ENCODE measurements at regions not wholly inside any gene's neighbourhood (a gene's known extent, or its start where the extent isn't known, plus 50 kb on each side); places are given as distances from the start of the nearest gene placed in this dataset.

DNA sequence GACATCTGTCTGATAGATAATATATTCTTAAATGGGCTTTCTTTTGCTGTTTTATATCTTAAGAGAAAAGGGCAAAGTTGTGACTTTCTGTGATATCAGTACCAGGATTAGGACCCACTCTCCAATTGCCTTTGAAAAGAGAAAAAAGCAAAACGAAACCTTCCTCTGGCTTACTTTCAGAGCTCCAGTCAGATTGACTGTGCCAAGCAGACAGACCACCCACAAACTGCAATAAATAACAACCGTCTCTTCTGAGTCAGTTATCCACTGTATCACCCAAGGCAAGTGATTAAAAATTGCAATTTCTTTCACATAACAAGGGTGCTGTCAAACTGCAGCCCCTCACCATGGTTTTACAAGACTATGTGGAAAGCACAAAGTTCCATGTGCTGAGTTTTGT is 230.5 kb upstream of the SETBP1 start:
- Histone ChIP-seq H3K9me1 (ENCODE audit: control insufficient read depth, extremely low read depth, insufficient read depth, low read length) (no peaks in the 10 kb centered on the region), H4K20me1 (ENCODE audit: control insufficient read depth, extremely low read depth, insufficient read depth, low read length) (no peaks in the 10 kb centered on the region), H3K4me3 (ENCODE audit: control insufficient read depth in 2 of 3, extremely low read depth in 1 of 3, insufficient read depth in 2 of 3, low read depth in 1 of 3, low read length in 3 of 3) (no peak overlapping the region), H3K4me1 (ENCODE audit: control insufficient read depth, extremely low read depth, insufficient read depth, low read length) (no peaks in the 10 kb centered on the region), H3K27me3 (ENCODE audit: control insufficient read depth, extremely low read depth, insufficient read depth, low read length) (no peaks in the 10 kb centered on the region), H3K36me3 (ENCODE audit: control insufficient read depth in 2 of 2, extremely low read depth in 1 of 2, insufficient read depth in 2 of 2, low read length in 2 of 2) (no peaks in the 10 kb centered on the region), H3K9me3 (ENCODE audit: control insufficient read depth, low read depth, low read length) (no peaks in the 10 kb centered on the region), H3K79me2 (ENCODE audit: control insufficient read depth, insufficient read depth, low read length) (no peaks in the 10 kb centered on the region), H3K9ac (ENCODE audit: control insufficient read depth, extremely low read depth, insufficient read depth, low read length) (no peak overlapping the region), H2AFZ (ENCODE audit: control insufficient read depth, low read length) (no peak overlapping the region), H3K4me2 (ENCODE audit: control insufficient read depth, extremely low read depth, insufficient read depth, low read depth, low read length) (no peak overlapping the region), H3K27ac (ENCODE audit: control insufficient read depth, insufficient read depth, low read length) (no peak overlapping the region)
- no peak for FAIRE-seq
- DNase-seq (ENCODE audit: low read depth, low spot score) = no peak
- TF ChIP-seq, protein P1, sequence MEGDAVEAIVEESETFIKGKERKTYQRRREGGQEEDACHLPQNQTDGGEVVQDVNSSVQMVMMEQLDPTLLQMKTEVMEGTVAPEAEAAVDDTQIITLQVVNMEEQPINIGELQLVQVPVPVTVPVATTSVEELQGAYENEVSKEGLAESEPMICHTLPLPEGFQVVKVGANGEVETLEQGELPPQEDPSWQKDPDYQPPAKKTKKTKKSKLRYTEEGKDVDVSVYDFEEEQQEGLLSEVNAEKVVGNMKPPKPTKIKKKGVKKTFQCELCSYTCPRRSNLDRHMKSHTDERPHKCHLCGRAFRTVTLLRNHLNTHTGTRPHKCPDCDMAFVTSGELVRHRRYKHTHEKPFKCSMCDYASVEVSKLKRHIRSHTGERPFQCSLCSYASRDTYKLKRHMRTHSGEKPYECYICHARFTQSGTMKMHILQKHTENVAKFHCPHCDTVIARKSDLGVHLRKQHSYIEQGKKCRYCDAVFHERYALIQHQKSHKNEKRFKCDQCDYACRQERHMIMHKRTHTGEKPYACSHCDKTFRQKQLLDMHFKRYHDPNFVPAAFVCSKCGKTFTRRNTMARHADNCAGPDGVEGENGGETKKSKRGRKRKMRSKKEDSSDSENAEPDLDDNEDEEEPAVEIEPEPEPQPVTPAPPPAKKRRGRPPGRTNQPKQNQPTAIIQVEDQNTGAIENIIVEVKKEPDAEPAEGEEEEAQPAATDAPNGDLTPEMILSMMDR (optimal IDR thresholded peaks at IDR 0.05 in 1 of 3, IDR thresholded peaks at IDR 0.05 in 1 of 3, conservative IDR thresholded peaks at IDR 0.05 in 1 of 3; ENCODE audit: extremely low read depth in 1 of 3, insufficient read depth in 2 of 3, low read length in 3 of 3) = no peak
- no peak for TF ChIP-seq EZH2 (IDR thresholded peaks at IDR 0.05; ENCODE audit: low read length)
- dilution Hi-C loops (cut with MboI; ENCODE audit: extremely low pct_ligation_motif_present, low sequenced_read_pairs) = no loop called here

DNA sequence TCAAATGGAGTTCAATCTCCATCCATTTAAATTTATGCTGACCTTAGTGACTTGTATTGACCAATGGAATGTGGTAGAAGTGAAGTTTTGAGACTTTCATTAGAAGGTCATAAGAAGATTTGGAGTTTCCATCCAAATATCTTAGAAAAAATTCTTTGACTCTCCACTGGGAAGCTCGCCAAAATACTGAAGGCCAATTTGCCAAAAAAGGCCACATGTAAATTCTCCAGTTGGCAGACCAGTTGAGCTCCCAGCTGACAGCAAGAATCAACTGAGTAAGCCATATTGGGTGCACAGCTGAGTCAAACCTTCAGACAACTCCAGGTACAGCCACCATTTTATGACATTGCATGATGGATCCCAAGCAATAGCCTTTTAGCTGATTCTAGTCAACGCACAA is 228.3 kb upstream of the SETBP1 start:
- H3K27me3 ChIP-seq (ENCODE audit: control insufficient read depth, extremely low read depth, insufficient read depth, low read length) = no peaks in the 10 kb centered on the region
- DNase-seq (ENCODE audit: low read depth, low spot score) (no peak), FAIRE-seq (no peak)
- H3K9me3 ChIP-seq (ENCODE audit: control insufficient read depth, low read depth, low read length) = no peaks in the 10 kb centered on the region
- H3K4me1 ChIP-seq (ENCODE audit: control insufficient read depth, extremely low read depth, insufficient read depth, low read length) = no peaks in the 10 kb centered on the region
- no peak overlapping the region for H3K27ac ChIP-seq (ENCODE audit: control insufficient read depth, insufficient read depth, low read length)
- no peaks in the 10 kb centered on the region for H3K9me1 ChIP-seq (ENCODE audit: control insufficient read depth, extremely low read depth, insufficient read depth, low read length)
- H4K20me1 ChIP-seq (ENCODE audit: control insufficient read depth, extremely low read depth, insufficient read depth, low read length) = no peaks in the 10 kb centered on the region
- H3K4me3 ChIP-seq (ENCODE audit: control insufficient read depth in 2 of 3, extremely low read depth in 1 of 3, insufficient read depth in 2 of 3, low read depth in 1 of 3, low read length in 3 of 3) = no peak overlapping the region
- no peaks in the 10 kb centered on the region for H3K36me3 ChIP-seq (ENCODE audit: control insufficient read depth in 2 of 2, extremely low read depth in 1 of 2, insufficient read depth in 2 of 2, low read length in 2 of 2)
- no peak overlapping the region for H2AFZ ChIP-seq (ENCODE audit: control insufficient read depth, low read length)
- H3K79me2 ChIP-seq (ENCODE audit: control insufficient read depth, insufficient read depth, low read length) = no peaks in the 10 kb centered on the region
- no peak overlapping the region for H3K4me2 ChIP-seq (ENCODE audit: control insufficient read depth, extremely low read depth, insufficient read depth, low read depth, low read length)
- no peak overlapping the region for H3K9ac ChIP-seq (ENCODE audit: control insufficient read depth, extremely low read depth, insufficient read depth, low read length)
- no peak for TF ChIP-seq EZH2 (IDR thresholded peaks at IDR 0.05; ENCODE audit: low read length)
- TF ChIP-seq, protein P1 (optimal IDR thresholded peaks at IDR 0.05 in 1 of 3, IDR thresholded peaks at IDR 0.05 in 1 of 3, conservative IDR thresholded peaks at IDR 0.05 in 1 of 3; ENCODE audit: extremely low read depth in 1 of 3, insufficient read depth in 2 of 3, low read length in 3 of 3) = no peak
- dilution Hi-C loops (cut with MboI; ENCODE audit: extremely low pct_ligation_motif_present, low sequenced_read_pairs) = no loop called here

Measured in keratinocyte (primary cell).